ENCODE measurements at regions not wholly inside any gene's neighbourhood (a gene's known extent, or its start where the extent isn't known, plus 50 kb on each side); places are given as distances from the start of the nearest gene placed in this dataset.

GRCh38 chr9:95653246-95653645, 136.5 kb upstream of the PTCH1 start:
- DNase-seq: no peak

GRCh38 chr9:95650720-95651119, 133.9 kb upstream of the PTCH1 start:
- DNase-seq: no peak

GRCh38 chr9:95649801-95650213, 133.0 kb upstream of the PTCH1 start:
- no peak for DNase-seq

GRCh38 chr9:95648225-95648624, 131.5 kb upstream of the PTCH1 start:
- DNase-seq: no peak

GRCh38 chr9:95645992-95646391, 129.2 kb upstream of the PTCH1 start:
- DNase-seq: no peak

GRCh38 chr9:95645579-95645978, 128.8 kb upstream of the PTCH1 start:
- DNase-seq: no peak

- no peak for DNase-seq
These were observed 127.6 kb upstream of the PTCH1 start for GRCh38 chr9:95644377-95644776.

- no peak for DNase-seq
These were observed 126.8 kb upstream of the PTCH1 start for GRCh38 chr9:95643619-95644018.

GRCh38 chr9:95642189-95642588, 125.4 kb upstream of the PTCH1 start:
- DNase-seq: no peak

GRCh38 chr9:95641586-95641985, 124.8 kb upstream of the PTCH1 start:
- DNase-seq: peak; percentile 56

GRCh38 chr9:95640336-95640735, 123.6 kb upstream of the PTCH1 start:
- DNase-seq: no peak

- DNase-seq: no peak
These were observed 119.4 kb upstream of the PTCH1 start for GRCh38 chr9:95635986-95636671.

GRCh38 chr9:95634536-95634935, 117.8 kb upstream of the PTCH1 start:
- DNase-seq: no peak

- DNase-seq: no peak
These were observed 117.3 kb upstream of the PTCH1 start for GRCh38 chr9:95634114-95634513.

GRCh38 chr9:95629585-95629984, 112.8 kb upstream of the PTCH1 start:
- DNase-seq: no peak

GRCh38 chr9:95627802-95628201, 111.0 kb upstream of the PTCH1 start:
- no peak for DNase-seq

GRCh38 chr9:95626885-95627558, 110.3 kb upstream of the PTCH1 start:
- DNase-seq: no peak

GRCh38 chr9:95626341-95626740, 109.6 kb upstream of the PTCH1 start:
- no peak for DNase-seq

GRCh38 chr9:95623640-95624039, 106.9 kb upstream of the PTCH1 start:
- no peak for DNase-seq

- no peak for DNase-seq
These were observed 104.0 kb upstream of the PTCH1 start for GRCh38 chr9:95620722-95621121.

- DNase-seq: no peak
These were observed 103.5 kb upstream of the PTCH1 start for GRCh38 chr9:95620314-95620713.

- DNase-seq: no peak
These were observed 98.5 kb upstream of the PTCH1 start for GRCh38 chr9:95615246-95615645.

GRCh38 chr9:95613670-95614069, 96.9 kb upstream of the PTCH1 start:
- DNase-seq: no peak

GRCh38 chr9:95611354-95611753, 94.6 kb upstream of the PTCH1 start:
- DNase-seq: no peak
